HG02981 (cell line): ENCODE measurements at regions not wholly inside any gene's neighbourhood (a gene's known extent, or its start where the extent isn't known, plus 50 kb on each side); places are given as distances from the start of the nearest gene placed in this dataset.
"Not testable (repeated sequence)": the region's sequence is repeated elsewhere in the genome, so short reads cannot be mapped to it uniquely, and the experiment has no call there.

Experiments used
- ATAC-seq: cut with Tn5 transposase; IDR thresholded peaks from one replicate; pipeline ENCODE4 v1.9.1; 2021; ENCODE audit warnings: mild to moderate bottlenecking, moderate library complexity; ENCODE audit not compliant: unreplicated experiment

DNA sequence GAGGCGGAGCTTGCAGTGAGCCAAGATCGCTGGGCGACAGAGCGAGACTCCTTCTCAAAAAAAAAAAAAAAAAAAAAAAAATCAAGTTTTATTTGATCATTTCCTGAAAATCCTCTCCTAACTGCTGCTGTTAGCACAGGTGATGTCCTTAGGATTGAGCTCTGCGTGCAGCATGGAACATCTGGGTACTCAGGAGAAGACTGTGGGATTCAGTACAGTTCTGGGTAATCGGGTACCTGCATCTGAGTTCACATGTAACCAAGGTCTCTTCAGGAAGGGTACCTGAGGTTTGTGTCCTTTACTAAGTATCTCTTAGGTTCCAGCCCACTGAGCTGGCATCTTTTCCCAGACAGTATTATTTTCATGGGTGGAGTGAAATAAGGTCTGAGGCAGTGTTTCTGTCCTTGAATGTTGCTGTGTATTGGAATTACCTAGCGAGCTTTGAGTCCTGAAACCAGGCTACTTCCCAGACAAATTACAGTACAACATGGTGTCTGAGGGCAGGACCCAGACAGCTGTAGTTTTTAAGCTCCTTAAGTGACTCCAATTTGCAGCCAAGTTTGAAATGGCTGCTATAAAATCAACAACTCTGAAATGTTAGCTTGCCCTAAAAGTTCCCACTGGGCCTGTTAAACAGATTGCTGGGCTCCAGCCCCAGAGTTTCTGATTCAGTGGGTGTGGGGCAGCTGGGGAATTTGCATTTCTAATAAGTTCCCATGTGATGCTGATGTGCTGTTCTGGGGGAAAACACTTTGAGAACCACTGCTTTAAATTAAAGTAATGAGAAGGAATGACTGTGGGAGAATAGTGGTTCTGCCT lies 120.5 kb downstream of the PMAIP1 start:
- ATAC-seq: no peak

DNA sequence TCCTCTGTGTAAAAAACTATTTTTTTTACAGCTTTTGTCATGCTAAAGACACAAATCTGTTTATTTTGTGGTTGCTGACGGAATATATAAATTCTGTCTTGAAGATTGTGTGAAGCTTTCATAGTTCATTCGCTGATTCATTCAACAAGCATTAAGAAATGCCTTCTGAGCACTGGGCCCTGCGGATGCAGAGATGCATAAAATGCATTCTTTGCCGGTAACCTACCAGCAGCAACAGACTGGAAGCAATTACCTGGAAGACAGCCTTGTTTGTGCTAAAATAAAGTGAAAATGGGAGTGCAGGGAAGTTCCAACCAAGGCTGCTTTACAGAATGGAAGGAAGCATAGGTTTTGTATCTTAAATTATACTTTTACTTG lies 119.7 kb downstream of the PMAIP1 start:
- ATAC-seq: no peak

DNA sequence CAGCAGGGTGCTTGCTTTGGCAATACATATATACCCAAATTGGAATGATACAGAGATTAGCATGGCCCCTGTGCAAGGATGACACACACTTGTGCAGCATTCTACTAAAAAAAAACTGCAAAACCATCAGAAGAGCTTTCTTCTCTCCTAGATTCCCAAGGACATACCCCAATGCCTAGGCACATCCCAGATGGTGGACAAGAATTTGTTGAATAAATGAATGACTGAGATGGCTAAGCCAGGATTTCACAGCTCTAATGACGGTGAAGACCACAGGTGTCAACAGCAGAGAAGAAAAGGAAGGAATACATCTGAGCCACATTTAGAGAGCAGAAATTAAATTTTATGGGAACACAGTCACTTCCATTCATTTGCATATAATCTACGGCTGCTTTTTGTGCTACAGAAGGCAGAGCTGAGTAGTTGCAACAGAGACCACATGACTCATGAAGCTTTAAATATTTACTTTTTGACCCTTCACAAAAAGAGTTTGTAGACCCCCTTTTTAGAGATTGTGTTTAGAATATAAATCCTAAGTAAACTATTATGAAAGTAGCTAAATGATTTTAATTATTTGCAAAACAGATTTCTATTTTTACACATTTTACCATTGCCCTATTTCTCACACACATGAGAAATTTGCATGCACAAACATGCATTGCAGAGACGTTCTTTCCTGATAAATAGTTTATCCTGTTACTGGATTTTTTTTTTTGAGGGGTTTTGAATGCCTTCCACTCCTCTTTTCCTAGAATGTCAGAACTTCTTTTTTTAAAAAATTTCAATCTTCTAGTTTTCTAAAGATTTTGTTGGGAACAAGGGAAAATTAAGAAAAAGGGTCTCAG lies 119.0 kb downstream of the PMAIP1 start:
- no peak for ATAC-seq

DNA sequence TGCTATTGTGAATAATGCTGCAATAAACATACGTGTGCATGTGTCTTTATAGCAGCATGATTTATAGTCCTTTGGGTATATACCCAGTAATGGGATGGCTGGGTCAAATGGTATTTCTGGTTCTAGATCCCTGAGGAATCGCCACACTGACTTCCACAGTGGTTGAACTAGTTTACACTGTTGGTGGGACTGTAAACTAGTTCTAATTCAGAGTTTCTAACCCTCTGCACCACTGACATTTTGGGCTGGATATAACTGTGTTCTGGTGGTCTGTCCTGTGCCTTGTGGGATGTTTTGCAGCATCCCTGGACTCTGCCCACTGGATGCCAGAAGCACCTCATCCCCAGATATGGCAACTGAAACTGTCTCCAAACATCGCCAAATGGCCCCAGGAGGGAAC lies 118.3 kb downstream of the PMAIP1 start:
- not testable (repeated sequence) for ATAC-seq

DNA sequence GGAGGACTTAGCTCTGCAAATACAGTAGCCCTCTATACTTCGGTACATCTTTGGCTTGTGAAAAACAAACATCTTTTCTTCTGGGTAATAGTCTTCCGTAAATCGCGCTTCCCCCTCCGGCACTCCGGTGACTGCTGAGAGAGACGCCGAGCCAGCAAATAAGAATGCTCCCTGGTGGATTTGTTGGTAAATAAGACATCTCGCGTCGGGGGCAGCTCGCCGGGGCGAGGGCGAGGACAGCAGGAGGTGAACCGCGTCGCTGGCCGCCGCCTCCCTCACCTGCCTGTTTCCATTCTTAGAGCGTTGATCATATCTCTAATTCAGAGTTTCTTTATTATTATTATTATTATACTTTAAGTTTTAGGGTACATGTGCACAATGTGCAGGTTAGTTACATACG lies 117.6 kb downstream of the PMAIP1 start:
- no peak for ATAC-seq

DNA sequence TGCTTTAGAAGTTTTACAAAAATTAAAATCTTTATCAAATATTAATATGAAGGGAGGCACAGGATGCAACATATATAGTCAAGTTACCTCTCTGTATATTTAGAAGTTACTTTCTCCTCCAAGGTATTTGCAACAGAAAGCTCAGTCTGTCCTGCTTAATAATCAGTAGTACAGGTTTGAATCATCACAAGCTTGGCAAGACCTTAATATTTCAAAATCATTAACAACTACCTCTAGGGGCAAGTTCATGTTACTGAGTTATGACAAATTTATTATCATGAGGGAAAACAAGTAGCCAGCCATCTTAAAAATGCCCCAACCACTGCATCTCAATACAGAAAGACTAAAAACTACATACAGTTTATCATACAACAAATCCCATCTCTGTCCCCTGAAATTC lies 116.0 kb downstream of the PMAIP1 start:
- not testable (repeated sequence) for ATAC-seq

DNA sequence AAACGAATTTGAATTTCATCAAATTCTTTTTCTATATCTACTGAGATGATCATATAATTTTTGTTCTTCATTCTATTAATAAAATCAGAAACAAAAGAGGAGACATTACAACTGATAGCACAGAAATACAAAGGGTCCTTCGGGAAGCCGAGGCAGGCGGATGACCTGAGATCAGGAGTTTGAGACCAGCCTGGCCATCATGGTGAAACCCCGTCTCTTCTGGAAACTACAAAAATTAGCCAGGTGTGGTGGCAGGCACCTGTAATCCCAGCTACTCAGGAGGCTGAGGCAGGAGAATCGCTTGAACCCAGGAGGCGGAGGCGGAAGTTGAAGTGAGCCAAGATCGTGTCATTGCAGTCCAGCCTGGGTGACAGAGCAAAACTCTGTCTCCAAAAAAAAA lies 113.4 kb downstream of the PMAIP1 start:
- not testable (repeated sequence) for ATAC-seq

DNA sequence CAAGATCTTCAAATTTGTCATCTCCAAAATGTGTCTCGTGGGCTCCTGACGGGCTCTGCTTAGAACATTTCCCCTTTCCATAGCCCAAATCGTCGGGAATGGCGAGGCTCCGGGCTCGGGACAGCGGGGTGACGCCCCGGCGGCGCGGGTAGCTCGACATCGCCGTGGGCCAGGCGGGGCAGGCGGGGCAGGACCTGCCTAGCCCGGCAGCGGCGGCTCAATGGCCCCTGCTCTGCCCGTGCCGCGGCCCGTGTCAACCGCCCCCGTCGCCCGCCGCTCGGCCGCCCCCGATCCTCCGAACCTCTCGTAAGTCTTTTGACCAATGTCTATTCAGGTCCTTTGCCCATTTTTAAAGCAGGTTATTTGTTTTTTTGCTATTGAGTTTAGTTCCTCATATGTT lies 111.2 kb downstream of the PMAIP1 start:
- no peak for ATAC-seq

DNA sequence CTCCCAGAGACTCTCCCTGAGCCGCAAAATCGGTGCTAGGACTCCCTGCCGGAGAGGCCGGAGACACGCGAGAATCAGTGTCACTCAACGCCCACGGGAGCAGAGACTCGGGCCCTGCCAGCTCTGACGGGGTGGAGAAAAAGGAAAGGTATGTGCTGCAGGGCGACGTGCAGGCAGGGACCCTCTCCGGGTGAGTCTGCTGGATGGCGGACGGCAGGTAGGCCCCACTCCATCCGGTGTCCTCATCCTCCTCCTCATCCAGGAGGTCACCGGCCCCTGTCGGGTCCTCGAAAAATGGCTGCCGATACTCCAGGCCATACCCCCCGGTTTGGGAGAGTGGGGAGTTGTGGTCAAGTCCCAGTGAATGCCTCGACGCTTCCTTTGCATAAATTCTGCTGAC lies 110.7 kb downstream of the PMAIP1 start:
- no peak for ATAC-seq

DNA sequence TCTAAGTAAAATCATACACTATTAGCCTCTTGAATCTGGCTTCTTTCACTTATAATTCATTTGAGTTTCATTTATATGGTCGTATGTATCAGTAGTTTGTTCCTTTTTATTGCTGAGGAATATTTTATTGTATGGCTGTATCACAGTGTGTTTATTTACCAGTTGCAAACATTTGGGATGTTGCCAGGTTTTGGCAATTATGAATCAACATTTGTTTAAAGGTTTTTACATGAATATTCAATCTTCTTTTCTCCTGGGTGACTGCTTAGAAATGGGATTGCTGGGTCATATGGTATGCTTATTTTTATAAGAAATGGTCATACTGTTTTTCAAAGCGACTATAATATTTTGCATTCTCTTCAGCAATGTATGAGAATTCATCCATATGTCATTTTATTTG lies 107.9 kb downstream of the PMAIP1 start:
- no peak for ATAC-seq

DNA sequence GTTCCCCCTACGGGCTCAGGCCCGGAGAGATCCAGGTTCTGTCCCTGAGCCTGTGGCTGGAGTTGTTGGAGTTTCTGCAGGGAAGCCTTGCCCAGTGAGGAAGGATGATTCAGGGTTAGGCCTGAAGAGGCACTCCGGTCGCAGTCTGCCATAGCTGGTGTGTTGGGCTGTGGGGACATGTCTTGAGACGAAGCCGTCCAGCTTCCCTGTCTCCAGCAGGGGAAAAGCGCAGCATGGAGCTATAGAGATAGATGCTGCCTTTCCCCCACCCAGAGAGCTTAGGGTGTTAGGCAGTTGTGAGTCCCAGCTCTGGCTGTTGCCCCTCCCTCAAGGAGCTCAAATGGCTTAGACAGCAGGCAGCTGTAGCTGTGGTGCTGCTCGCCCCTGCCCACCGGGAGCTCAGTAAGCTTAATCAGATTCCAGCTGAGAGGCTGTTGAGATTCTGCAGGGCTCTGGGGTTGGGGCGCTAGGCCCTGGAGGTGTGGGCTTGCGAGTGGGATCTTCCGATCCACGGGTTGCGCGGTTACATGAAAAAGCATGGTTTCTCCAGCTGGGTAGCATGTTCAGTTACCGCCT lies 103.9 kb downstream of the PMAIP1 start:
- ATAC-seq: no peak

DNA sequence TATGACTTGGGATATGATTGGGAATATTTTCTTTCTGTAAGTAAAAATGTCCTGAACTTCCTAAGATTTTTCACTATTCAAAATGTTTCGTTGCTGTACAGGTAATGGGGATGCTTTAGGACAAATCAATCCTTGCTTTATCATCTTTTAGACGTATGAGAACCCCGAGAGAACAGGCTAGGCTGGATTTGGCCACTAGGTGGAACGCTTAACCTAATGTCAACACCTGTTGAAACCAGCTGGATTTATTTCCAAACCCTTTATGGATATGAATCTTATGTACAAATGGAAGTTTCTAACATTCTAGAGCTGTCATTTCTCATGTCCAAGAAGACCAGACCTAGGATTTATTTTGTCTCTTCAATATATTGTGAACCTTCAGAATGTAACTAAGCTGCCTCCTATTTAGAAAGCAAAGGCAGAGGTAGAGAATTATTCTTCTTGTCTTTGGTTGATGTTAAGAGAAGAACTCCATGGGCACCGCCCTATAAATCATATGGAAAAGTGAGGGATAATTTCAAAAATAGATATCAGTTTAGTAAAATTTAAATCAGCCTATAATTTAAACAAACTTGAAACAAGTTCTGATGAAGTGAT lies 96.7 kb downstream of the PMAIP1 start:
- peak; percentile 61 for ATAC-seq

DNA sequence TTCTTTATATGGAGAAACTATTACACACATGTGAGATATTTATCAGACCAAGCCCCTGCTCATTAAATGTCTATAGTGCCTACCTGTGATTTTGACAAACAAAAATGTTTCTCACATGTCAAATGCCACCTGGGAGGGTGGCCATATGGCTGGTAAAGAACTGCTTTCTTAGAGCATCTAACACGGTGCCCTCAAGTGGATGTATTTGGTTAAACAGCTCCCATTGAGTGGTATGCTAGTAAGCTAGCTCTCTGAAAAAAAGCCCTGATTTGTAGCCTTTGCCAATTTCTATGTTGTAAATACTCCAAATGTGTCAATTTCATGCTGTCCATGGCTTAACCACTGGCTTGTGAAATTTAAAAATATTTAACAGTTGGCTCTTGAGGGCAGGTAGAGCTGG lies 94.6 kb downstream of the PMAIP1 start:
- ATAC-seq: no peak

DNA sequence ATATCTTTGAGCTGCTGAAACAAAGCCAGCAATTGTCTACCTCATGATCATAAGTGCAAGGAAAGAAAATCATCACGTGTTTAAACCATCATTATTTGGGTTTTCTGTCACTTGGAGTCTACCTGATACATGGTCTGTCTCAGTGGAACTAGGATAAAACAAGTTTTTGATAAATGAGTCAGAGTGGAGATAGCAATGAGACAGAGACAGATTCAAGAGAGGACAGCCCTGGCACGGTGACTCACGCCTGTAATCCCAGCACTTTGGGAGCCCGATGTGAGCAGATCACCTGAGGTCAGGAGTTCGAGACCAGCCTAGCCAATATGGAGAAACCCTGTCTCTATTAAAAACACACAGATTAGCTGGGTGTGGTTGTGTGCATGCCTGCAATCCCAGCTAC lies 93.8 kb downstream of the PMAIP1 start:
- ATAC-seq: no peak

DNA sequence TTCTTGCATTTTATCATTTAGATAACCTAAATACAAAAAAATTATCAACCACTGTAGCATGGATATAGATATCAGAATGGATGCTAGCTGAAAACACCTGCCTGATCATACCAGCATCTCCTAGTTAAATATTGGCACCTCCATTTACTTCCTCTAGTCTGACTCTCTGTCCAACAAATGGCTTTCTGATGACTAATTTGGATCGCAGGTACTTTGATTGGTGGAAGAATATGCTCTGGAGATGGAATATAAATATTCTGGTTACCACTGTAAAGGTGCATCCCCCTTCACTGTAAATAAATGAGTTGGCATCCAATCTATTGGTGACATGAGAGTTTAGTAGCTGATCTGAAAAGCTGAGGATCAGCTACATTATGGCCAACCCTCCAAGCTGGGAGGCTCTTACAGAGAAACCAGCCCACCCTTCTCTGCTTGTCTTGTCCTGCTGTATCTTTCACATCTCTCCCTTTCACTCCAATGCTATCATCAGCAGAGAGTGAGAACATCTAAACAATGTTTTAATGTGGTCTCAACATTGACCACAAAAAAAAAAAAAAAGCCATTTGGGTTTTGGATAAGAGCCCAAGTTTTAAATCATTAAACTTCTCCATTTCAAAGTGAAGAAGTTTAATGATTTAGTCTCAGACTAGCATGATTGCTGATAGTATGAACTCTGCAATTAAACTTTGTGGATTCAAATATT lies 90.5 kb downstream of the PMAIP1 start:
- no peak for ATAC-seq

DNA sequence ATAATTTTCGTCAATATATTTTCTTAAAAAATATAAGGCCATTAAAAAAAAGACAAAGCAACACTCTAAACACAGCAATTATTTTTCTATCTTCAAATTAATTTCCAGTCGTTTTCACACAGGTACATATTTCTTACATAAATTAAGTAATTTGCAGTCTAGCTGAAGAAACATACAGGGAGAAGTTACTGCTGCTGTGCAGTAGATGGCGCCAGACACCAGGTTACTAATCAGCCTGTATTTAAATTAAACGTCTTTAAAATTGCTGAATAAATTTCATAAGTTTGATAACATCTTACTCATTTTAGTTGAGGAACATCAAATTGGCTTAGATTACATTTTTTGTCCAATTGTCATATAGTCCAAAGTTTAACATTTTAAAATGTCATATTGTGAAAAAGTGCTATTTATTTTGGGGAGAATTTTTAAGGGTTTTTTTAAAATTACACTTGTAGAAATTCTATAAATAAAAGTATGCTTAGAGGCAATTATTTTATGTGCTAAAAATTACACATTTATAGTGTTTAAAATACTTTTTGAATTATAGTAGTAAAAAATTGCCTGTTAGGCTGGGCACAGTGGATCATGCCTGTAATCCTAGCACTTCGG lies 88.4 kb downstream of the PMAIP1 start:
- no peak for ATAC-seq

DNA sequence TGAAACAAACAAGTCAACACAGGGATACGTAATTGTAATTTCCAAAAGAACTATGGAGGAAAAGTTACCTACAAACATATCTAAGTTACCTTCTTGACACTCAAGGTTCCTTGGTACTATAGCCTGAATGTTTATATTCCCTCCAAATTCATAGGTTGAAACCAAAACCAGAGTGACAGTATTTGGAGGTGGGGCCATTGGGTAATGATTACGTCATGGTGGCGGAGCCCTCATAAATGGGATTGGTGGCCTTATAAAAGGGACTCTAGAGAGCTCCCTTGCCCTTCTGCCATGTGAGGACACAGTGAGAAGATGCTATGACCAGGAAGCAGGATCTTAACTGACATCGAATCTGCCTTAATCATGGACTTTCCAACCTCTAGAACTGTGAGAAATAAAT lies 87.3 kb downstream of the PMAIP1 start:
- no peak for ATAC-seq

DNA sequence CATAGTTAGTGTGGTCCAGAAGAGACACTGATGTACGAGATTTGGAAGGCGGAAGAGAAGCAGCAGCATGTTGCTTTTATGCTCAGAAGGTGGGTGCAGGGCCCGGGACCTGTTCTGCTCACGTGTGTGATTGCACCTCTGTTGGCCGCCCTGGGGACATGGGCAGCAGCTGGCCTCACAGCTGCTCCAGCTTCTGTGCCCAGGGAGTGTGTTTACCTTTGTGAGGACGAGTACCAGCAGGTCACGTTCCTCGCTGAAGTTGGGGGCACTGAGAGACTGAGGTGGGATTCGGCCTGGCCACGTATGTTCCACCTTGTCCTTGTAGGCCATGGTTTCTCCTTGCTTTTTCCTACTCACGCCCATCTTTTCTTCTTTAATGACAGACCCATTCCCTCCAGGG lies 86.3 kb downstream of the PMAIP1 start:
- ATAC-seq: no peak

DNA sequence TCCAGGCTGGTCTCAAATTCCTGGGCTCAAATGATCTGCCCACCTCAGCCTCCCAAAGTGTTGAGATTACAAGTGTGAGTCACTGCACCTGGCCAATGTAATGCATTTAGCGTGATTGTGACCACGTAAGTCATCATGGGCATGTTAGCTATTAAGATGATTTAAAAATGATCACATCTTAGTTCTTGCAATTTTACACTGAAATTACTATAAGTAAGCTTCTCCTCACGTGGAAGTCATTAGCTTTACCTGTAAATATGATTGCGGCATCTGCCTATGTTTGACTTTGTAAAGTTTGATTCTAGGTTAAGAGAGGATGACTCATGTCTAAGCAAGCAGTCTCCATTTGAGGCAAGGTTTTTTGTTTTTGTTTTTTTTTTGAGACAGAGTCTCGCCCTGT lies 85.5 kb downstream of the PMAIP1 start:
- ATAC-seq: no peak

DNA sequence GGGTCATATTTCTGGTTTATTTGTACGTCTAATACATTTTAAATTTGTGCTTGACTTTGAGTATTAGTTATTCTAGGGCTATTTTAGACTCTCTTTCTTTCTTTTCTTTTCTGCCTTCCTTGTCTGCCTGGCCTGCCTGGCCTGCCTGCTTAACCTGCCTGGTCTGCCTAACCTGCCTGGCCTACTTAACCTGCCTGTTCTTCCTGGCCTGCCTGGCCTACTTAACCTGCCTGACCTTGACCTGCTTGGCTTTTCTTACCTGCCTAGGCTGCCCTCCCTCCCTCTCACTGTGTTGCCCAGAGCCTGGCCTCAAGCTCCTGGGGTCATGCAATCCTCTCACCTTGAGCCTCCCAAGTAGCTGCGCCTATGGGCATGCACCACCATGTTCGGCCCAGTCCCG lies 83.7 kb downstream of the PMAIP1 start:
- no peak for ATAC-seq
